ENCODE measurements at regions not wholly inside any gene's neighbourhood (a gene's known extent, or its start where the extent isn't known, plus 50 kb on each side); places are given as distances from the start of the nearest gene placed in this dataset.

DNA sequence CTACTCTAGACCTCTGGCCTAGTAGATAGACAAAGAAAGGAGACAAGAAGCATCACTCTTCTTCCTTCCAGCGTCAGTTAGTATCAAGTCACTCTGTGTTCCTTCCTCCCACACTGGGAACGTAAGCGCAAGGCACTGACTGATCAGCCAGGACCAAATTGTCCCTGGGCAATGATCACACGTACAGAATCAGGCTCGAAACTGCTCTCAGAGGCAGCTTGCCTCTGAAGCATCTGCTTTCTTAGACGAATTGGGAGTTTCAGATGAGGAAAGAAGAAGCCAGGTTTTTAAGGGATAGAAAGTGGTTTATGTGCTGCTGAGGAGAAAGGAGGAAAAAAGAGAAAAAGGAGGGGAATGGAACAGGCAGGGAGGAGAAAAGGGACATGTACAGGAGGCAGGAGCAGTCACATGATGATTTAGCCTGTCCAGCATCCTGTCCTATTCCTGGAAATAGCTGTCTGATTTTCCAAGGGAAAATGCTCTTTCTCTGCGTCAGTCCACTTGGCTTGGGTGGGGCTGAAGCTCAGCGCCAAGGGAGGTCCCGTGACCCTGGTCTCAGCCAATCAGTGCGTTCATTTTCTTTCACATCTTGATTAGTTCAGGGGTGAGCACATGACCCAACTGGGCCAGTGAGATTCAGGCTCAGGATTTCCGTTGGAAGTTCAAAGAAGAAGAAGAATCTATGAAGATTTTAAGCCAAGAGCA lies 102.0 kb upstream of the PRICKLE2 start:
- no peak overlapping the region for H3K4me3 ChIP-seq (ENCODE audit: low read length)
- no peak for DNase-seq (ENCODE audit: low read depth, low spot score)
- H3K4me1 ChIP-seq (ENCODE audit: control insufficient read depth, insufficient read depth, low read length) = no peaks in the 10 kb centered on the region
- H3K9me3 ChIP-seq (ENCODE audit: control insufficient read depth, insufficient read depth, low read length) = no peaks in the 10 kb centered on the region
- no CpG with 5 or more reads among the region's 11 CpGs for WGBS (ENCODE audit: insufficient coverage, insufficient read length)
- H3K36me3 ChIP-seq (ENCODE audit: control insufficient read depth, insufficient read depth, low read length) = no peaks in the 10 kb centered on the region
- no peak overlapping the region for H3K27ac ChIP-seq (ENCODE audit: low read length)
- no peaks in the 10 kb centered on the region for H3K27me3 ChIP-seq (ENCODE audit: control insufficient read depth, insufficient read depth, low read length)

DNA sequence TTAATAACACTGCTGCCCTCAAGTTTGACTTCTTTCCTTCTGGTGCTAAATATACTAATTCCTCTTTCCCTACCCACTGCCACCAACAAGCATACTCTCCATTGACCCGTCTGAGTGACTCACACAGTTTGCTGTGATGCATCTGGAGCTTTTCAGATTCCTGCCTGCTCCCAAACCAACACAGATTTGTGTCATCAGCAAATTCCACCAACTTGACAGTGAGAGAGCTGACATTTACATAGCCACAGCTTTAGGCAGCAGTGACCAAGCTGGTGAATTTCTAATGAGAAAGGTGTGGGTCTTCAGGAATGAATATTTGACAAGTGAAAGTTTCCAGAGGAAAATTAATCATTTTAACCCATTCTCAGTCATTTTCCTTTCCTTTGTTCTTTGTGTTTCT lies 96.5 kb upstream of the PRICKLE2 start:
- no peaks in the 10 kb centered on the region for H3K36me3 ChIP-seq (ENCODE audit: control insufficient read depth, insufficient read depth, low read length)
- no peaks in the 10 kb centered on the region for H3K9me3 ChIP-seq (ENCODE audit: control insufficient read depth, insufficient read depth, low read length)
- WGBS (ENCODE audit: insufficient coverage, insufficient read length) = no CpG with 5 or more reads among the region's 1 CpG
- H3K4me3 ChIP-seq (ENCODE audit: low read length) = no peak overlapping the region
- DNase-seq (ENCODE audit: low read depth, low spot score) = no peak
- 0 out of 2 replicates have a peak, but pooled peaks cover 2% of the 10 kb centered on the region for H3K4me1 ChIP-seq (ENCODE audit: control insufficient read depth, insufficient read depth, low read length)
- no peak overlapping the region for H3K27ac ChIP-seq (ENCODE audit: low read length)
- H3K27me3 ChIP-seq (ENCODE audit: control insufficient read depth, insufficient read depth, low read length) = no peaks in the 10 kb centered on the region

DNA sequence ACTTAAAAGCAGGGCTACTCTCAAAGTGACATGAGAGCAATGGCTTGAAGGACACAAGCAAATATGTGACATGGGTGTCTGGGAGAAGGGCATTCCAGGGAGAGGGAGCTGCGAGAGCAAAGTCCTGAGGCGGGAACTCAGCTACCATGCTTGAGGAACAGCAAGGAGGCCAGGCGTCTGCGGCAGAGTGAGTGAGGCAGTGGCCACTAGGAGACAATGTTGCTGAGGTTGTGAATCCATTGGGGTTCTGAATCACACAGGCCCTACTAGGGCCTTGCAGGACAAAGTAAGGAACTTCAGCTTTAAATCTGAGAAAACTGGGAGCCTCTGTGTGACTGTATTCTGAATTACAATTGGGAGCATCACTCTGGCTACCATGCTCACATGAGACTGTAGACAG lies 94.1 kb upstream of the PRICKLE2 start:
- peak; percentile 43 for DNase-seq (ENCODE audit: low read depth, low spot score)
- WGBS (ENCODE audit: insufficient coverage, insufficient read length) = no CpG with 5 or more reads among the region's 4 CpGs

DNA sequence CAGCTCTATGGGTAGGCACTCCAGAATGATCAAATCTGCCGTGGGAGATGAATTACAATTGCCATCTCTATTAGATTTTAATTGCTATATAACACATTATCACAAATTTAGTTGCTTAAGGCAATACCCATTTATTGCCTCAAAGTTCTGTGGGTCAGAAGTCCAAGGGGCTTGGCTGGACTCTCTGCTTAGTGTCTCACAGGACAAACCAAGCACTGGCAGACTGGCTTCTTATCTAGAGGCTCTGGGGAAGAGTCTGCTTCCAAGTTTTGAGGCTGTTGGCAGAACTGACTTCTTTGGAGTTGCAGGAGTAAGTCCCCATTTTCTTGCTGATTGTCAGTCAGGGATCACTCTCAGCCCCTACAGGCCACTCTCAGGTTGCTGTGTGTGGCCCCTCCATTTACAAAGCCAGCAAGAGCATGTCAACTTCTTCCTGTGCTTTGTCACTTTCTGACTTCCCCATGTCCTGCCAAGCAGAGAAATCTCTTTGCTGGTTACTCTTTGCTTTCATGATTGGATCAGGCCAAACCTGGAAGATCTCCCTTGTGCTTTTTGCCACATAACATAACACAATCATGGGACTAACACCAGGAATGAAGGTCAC lies 93.5 kb upstream of the PRICKLE2 start:
- H3K27ac ChIP-seq (ENCODE audit: low read length) = no peak overlapping the region
- H3K9me3 ChIP-seq (ENCODE audit: control insufficient read depth, insufficient read depth, low read length) = no peaks in the 10 kb centered on the region
- 0 out of 2 replicates have a peak, but pooled peaks cover 2% of the 10 kb centered on the region for H3K4me1 ChIP-seq (ENCODE audit: control insufficient read depth, insufficient read depth, low read length)
- no peaks in the 10 kb centered on the region for H3K27me3 ChIP-seq (ENCODE audit: control insufficient read depth, insufficient read depth, low read length)
- no peaks in the 10 kb centered on the region for H3K36me3 ChIP-seq (ENCODE audit: control insufficient read depth, insufficient read depth, low read length)
- WGBS (ENCODE audit: insufficient coverage, insufficient read length) = no CpG with 5 or more reads among the region's 1 CpG
- DNase-seq (ENCODE audit: low read depth, low spot score) = no peak
- H3K4me3 ChIP-seq (ENCODE audit: low read length) = no peak overlapping the region

More for the DNA sequence above, 94.1 kb upstream of the PRICKLE2 start:
- Histone ChIP-seq H3K4me3 (ENCODE audit: low read length) (no peak overlapping the region), H3K4me1 (ENCODE audit: control insufficient read depth, insufficient read depth, low read length) (0 out of 2 replicates have a peak, but pooled peaks cover 2% of the 10 kb centered on the region), H3K27ac (ENCODE audit: low read length) (no peak overlapping the region), H3K36me3 (ENCODE audit: control insufficient read depth, insufficient read depth, low read length) (no peaks in the 10 kb centered on the region), H3K9me3 (ENCODE audit: control insufficient read depth, insufficient read depth, low read length) (no peaks in the 10 kb centered on the region), H3K27me3 (ENCODE audit: control insufficient read depth, insufficient read depth, low read length) (no peaks in the 10 kb centered on the region)

DNA sequence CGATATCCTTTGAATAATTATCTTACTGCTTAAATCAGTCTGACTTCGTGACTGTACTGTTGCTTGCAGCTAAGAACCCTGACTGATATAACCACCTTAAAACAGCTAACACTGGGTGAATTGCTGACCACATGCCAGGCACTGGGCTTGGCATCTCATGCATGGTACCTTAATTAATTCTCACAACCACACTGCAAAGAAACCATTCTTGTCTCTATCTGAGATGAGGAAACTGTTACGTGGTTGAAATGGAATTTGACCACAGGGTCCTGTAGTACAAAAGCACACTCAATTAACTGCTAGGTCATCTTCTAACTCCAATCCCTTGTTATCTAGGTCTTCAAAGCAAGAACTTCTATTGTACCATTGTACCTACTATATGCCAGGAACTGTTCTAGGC lies 92.7 kb upstream of the PRICKLE2 start:
- DNase-seq (ENCODE audit: low read depth, low spot score) = no peak
- H3K27ac ChIP-seq (ENCODE audit: low read length) = no peak overlapping the region
- H3K27me3 ChIP-seq (ENCODE audit: control insufficient read depth, insufficient read depth, low read length) = no peaks in the 10 kb centered on the region
- no peaks in the 10 kb centered on the region for H3K9me3 ChIP-seq (ENCODE audit: control insufficient read depth, insufficient read depth, low read length)
- no peak overlapping the region for H3K4me3 ChIP-seq (ENCODE audit: low read length)
- no peaks in the 10 kb centered on the region for H3K36me3 ChIP-seq (ENCODE audit: control insufficient read depth, insufficient read depth, low read length)
- H3K4me1 ChIP-seq (ENCODE audit: control insufficient read depth, insufficient read depth, low read length) = 0 out of 2 replicates have a peak, but pooled peaks cover 2% of the 10 kb centered on the region
- no CpG with 5 or more reads among the region's 3 CpGs for WGBS (ENCODE audit: insufficient coverage, insufficient read length)

DNA sequence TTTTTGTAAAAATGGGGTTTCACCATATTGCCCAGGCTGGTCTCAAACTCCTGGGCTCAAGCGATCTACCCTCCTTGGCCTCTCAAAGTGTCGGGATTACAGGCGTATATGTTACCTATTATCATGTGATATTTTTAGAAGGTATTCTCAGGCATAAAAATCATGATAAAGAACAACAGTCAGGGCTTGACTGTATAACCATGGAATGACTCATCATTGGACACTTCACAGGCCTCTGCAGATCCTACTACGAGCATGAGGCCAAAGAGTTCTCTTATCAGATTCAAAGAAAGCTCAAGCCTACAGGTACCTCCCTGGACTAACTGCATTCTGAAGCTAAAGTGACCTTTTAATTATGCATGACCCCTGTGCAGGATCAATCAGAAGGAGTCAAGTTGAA lies 91.7 kb upstream of the PRICKLE2 start:
- Histone ChIP-seq H3K27ac (ENCODE audit: low read length) (no peak overlapping the region), H3K36me3 (ENCODE audit: control insufficient read depth, insufficient read depth, low read length) (no peaks in the 10 kb centered on the region), H3K27me3 (ENCODE audit: control insufficient read depth, insufficient read depth, low read length) (no peaks in the 10 kb centered on the region), H3K9me3 (ENCODE audit: control insufficient read depth, insufficient read depth, low read length) (no peaks in the 10 kb centered on the region), H3K4me1 (ENCODE audit: control insufficient read depth, insufficient read depth, low read length) (0 out of 2 replicates have a peak, but pooled peaks cover 2% of the 10 kb centered on the region), H3K4me3 (ENCODE audit: low read length) (no peak overlapping the region)
- no peak for DNase-seq (ENCODE audit: low read depth, low spot score)
- no CpG with 5 or more reads among the region's 4 CpGs for WGBS (ENCODE audit: insufficient coverage, insufficient read length)

DNA sequence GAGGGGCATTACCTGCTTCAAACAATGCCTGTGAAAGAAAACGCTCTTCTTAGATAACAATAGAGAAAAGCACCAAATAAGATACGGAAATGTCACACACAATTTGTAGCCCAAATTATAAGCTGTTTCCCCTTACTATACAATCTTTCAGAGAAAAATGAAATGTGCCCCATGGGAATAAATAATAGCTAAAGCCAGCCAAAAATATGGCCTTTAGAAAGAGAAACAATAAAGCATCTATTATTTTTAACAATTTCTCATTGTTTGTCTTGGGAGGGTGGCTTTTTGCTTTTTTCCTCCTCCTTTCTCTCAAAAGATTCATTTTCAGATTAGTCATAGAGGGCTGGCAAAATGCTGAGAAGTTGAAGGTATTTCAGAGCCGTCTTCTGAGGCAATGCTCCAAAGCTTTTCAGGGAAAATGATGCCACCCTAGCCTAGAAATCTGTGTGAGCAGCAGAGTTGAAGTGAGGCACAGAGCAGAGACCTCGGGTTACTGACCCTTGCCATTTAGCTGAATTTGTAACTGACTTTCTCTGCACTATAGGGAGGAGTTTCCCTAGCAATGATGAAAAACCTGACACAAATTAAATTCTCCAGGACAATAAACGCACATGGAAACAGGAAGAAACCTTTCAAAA lies 86.3 kb upstream of the PRICKLE2 start:
- H3K9me3 ChIP-seq (ENCODE audit: control insufficient read depth, insufficient read depth, low read length) = no peaks in the 10 kb centered on the region
- no peaks in the 10 kb centered on the region for H3K4me1 ChIP-seq (ENCODE audit: control insufficient read depth, insufficient read depth, low read length)
- H3K27ac ChIP-seq (ENCODE audit: low read length) = no peak overlapping the region
- no peaks in the 10 kb centered on the region for H3K36me3 ChIP-seq (ENCODE audit: control insufficient read depth, insufficient read depth, low read length)
- no peak for DNase-seq (ENCODE audit: low read depth, low spot score)
- WGBS (ENCODE audit: insufficient coverage, insufficient read length) = no CpG with 5 or more reads among the region's 5 CpGs
- H3K4me3 ChIP-seq (ENCODE audit: low read length) = no peak overlapping the region
- no peaks in the 10 kb centered on the region for H3K27me3 ChIP-seq (ENCODE audit: control insufficient read depth, insufficient read depth, low read length)

DNA sequence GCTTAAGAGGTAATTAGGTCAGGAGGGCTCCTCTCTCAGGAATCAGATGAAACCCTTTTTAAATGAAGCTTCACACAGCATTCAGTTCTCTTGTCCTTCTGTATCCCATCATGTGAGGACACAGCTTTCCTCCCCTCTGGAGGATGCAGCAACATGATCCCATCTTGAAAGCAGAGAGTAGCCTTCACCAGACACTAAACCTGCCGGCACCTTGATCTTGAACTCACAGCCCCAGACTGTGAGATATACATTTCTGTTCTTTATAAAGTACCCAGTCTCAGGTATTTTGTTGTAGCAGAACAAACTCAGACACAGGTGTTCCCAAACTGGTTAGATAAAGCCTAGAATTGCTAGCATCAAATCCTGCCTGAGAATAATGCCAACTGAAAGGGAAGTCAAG lies 83.7 kb upstream of the PRICKLE2 start:
- no peak overlapping the region for H3K27ac ChIP-seq (ENCODE audit: low read length)
- H3K27me3 ChIP-seq (ENCODE audit: control insufficient read depth, insufficient read depth, low read length) = no peaks in the 10 kb centered on the region
- no CpG with 5 or more reads among the region's 1 CpG for WGBS (ENCODE audit: insufficient coverage, insufficient read length)

DNA sequence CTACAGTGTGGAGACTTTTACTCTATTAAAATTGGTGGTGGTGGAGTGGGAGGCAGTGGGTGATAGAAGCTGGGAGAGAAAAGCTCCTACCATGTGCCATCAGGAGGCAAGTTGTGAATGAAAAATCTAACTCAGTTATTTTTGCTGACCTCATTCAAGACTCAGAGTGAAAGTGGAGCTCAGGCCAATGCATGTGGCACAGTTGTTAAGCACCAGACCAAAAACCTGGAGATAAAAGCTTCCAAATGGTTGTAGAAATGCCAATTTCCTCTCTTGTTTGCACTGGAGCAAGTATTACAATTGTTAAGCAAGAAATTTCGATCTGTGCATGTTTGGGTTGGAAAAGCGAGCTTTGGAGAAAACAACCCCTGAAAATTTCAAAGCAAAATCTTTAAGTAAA lies 81.5 kb upstream of the PRICKLE2 start:
- WGBS (ENCODE audit: insufficient coverage, insufficient read length) = no CpG with 5 or more reads among the region's 2 CpGs
- no peaks in the 10 kb centered on the region for H3K4me1 ChIP-seq (ENCODE audit: control insufficient read depth, insufficient read depth, low read length)
- no peak overlapping the region for H3K4me3 ChIP-seq (ENCODE audit: low read length)
- H3K36me3 ChIP-seq (ENCODE audit: control insufficient read depth, insufficient read depth, low read length) = no peaks in the 10 kb centered on the region
- DNase-seq (ENCODE audit: low read depth, low spot score) = no peak
- no peaks in the 10 kb centered on the region for H3K9me3 ChIP-seq (ENCODE audit: control insufficient read depth, insufficient read depth, low read length)
- H3K27ac ChIP-seq (ENCODE audit: low read length) = no peak overlapping the region
- H3K27me3 ChIP-seq (ENCODE audit: control insufficient read depth, insufficient read depth, low read length) = no peaks in the 10 kb centered on the region

More for the DNA sequence above, 83.7 kb upstream of the PRICKLE2 start:
- no peak for DNase-seq (ENCODE audit: low read depth, low spot score)
- H3K4me1 ChIP-seq (ENCODE audit: control insufficient read depth, insufficient read depth, low read length) = no peaks in the 10 kb centered on the region
- no peaks in the 10 kb centered on the region for H3K36me3 ChIP-seq (ENCODE audit: control insufficient read depth, insufficient read depth, low read length)
- H3K9me3 ChIP-seq (ENCODE audit: control insufficient read depth, insufficient read depth, low read length) = no peaks in the 10 kb centered on the region
- H3K4me3 ChIP-seq (ENCODE audit: low read length) = no peak overlapping the region

DNA sequence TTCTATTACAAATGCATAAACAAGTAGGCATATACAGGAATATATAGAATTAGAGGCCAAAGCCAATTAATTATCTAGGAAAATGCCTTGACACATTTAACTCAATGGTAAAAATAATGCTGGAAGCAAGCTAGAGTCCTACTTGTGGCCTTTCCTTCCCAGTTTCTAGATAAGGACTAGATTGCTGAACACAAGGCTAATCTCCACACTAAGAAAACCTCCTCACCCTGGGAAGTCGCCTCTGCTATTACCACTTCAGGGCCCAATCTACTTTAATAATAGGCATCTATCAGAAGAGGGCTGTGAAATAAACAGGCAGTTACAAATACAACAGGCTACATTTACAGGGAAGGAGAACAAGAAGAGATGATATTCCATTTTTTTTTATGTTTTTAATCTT lies 80.5 kb upstream of the PRICKLE2 start:
- no peak overlapping the region for H3K4me3 ChIP-seq (ENCODE audit: low read length)
- H3K4me1 ChIP-seq (ENCODE audit: control insufficient read depth, insufficient read depth, low read length) = no peaks in the 10 kb centered on the region
- H3K36me3 ChIP-seq (ENCODE audit: control insufficient read depth, insufficient read depth, low read length) = no peaks in the 10 kb centered on the region
- DNase-seq (ENCODE audit: low read depth, low spot score) = no peak
- H3K27ac ChIP-seq (ENCODE audit: low read length) = no peak overlapping the region
- no CpG with 5 or more reads among the region's 1 CpG for WGBS (ENCODE audit: insufficient coverage, insufficient read length)
- H3K9me3 ChIP-seq (ENCODE audit: control insufficient read depth, insufficient read depth, low read length) = no peaks in the 10 kb centered on the region
- no peaks in the 10 kb centered on the region for H3K27me3 ChIP-seq (ENCODE audit: control insufficient read depth, insufficient read depth, low read length)

Data from iPS DF 6.9 (cell line).